H7 (cell line): ENCODE measurements at regions not wholly inside any gene's neighbourhood (a gene's known extent, or its start where the extent isn't known, plus 50 kb on each side); places are given as distances from the start of the nearest gene placed in this dataset.

Experiments used
- DNase-seq: peaks from one replicate; pipeline ENCODE4 v3.0.0; 2012
- H3K27me3 ChIP-seq: 2 replicates; pipeline ENCODE4 v1.6.0; 2011; ENCODE audit warnings: mild to moderate bottlenecking, low read length; ENCODE audit not compliant: control insufficient read depth, insufficient read depth
- H3K36me3 ChIP-seq: replicated peaks from 2 replicates; pipeline ENCODE4 v1.5.1; 2011; ENCODE audit warnings: low read length; ENCODE audit not compliant: control insufficient read depth, insufficient read depth
- H3K4me3 ChIP-seq: 2 replicates; pipeline ENCODE4 v1.5.1; 2011; ENCODE audit warnings: low read depth, mild to moderate bottlenecking, control low read depth, low read length, moderate library complexity; ENCODE audit not compliant: insufficient read depth

- Histone ChIP-seq H3K36me3 (no peaks in the 10 kb centered on the region), H3K27me3 (no peaks in the 10 kb centered on the region), H3K4me3 (no peak overlapping the region)
- no peak for DNase-seq
These were observed 316.8 kb downstream of the BRINP1 start for GRCh38 chr9:119052339-119053030.

DNA sequence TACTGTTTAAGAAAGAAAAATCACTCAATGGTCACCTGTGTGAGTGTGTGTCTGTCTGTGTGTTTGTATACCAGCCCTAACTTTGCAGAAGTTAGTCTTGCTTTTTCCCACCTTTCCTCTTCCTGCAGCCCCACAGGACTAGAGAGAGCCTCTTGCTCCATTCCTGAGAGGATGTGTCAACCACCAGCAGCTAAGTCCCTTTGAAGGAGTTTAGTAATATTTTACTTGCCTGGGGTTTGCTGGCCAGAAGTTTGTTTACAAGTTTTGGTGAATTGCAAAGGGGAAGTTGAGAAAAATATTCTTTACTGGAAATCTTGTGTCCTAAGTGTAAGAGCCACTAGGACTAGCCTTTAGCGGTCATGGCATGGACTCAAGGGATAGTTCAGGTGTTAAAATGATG, 316.2 kb downstream of the BRINP1 start:
- no peak for DNase-seq

GRCh38 chr9:119060629-119061385, 308.4 kb downstream of the BRINP1 start:
- no peaks in the 10 kb centered on the region for H3K36me3 ChIP-seq
- DNase-seq: no peak
- H3K4me3 ChIP-seq: no peak overlapping the region
- H3K27me3 ChIP-seq: no peaks in the 10 kb centered on the region

More for the DNA sequence above, 316.2 kb downstream of the BRINP1 start:
- Histone ChIP-seq H3K27me3 (no peaks in the 10 kb centered on the region), H3K4me3 (no peak overlapping the region), H3K36me3 (no peaks in the 10 kb centered on the region)

DNA sequence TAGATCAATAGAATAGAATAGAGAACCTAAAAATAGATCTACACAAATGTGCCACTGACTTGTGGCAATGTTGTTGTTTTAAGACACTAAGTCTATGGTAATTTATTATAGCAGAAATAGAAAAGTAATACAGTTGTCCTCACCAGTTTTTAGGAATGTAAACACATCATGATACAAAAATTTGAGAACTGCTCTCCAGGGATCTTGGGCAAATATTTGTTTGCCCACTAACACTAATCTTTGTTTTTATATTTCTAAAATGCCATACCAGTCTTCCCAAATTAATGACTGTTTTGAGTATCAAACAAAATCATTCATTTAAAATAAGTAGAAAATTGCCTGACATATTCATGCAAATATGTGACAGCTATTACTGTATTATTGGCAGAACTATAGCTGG, 297.6 kb downstream of the BRINP1 start:
- H3K4me3 ChIP-seq: no peak overlapping the region

GRCh38 chr9:119074017-119074416, 295.2 kb downstream of the BRINP1 start:
- Histone ChIP-seq H3K36me3 (no peaks in the 10 kb centered on the region), H3K4me3 (no peak overlapping the region), H3K27me3 (no peaks in the 10 kb centered on the region)
- no peak for DNase-seq

More for the DNA sequence above, 297.6 kb downstream of the BRINP1 start:
- Histone ChIP-seq H3K27me3 (no peaks in the 10 kb centered on the region), H3K36me3 (no peaks in the 10 kb centered on the region)
- DNase-seq: no peak

DNA sequence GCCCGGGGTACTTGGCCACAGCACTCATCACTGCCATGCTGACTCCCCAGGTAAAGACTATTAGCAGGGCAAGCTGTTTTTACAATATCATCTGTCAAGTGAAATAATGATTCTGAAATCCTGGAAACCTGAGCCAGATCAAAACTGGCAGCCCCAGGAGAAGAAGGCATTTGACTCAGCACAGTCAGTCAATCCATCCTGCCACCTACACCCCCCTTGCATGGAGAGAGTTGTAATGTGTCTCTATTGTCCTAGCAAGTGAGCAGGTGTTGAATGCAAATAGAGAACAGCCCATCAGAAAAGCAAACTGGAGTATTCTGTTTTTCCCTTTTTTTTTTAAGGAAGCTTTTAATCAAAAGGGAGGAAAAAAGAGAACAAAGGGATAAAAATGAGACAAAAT, 291.2 kb downstream of the BRINP1 start:
- H3K4me3 ChIP-seq: no peak overlapping the region
- H3K27me3 ChIP-seq: no peaks in the 10 kb centered on the region
- H3K36me3 ChIP-seq: no peaks in the 10 kb centered on the region
- no peak for DNase-seq

DNA sequence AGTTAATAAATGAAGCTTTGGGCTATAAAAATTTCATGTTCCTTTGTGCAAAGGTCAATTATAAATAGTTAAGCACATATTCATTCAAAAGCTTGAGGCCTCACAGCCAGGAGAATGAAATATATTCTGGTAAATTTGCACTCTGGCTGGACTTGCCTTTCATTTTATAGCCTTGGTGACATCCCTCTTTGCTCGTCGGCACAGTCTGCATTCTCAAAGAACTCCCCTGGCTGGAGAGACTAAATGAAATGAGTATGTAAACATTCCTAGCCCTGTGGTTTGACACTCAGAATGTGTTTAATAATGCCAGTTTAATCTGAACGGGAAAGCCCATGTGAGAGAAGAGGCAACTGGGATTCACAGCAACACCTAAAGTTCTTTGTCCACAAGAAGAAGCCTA, 285.6 kb downstream of the BRINP1 start:
- no peak for DNase-seq
- no peaks in the 10 kb centered on the region for H3K36me3 ChIP-seq
- H3K27me3 ChIP-seq: no peaks in the 10 kb centered on the region
- H3K4me3 ChIP-seq: no peak overlapping the region

DNA sequence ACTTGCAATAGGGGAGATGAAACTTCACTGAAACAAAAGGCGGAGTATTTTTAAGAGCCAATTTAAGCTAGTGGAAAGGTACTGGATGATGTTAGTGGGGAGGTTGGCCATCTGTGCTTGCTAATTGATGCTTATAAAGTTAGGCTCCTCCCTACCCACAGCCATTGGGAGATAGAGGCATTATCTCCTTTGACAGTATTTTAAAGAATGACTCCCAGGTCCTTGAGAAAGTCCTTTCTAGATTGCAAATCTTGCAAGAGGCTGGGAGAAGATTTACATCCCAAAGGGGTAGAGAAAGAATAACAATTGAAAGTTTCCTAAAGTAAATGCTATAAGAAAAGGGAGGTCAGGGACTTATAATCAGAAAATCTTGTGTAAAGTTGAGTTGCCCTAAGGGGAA, 282.6 kb downstream of the BRINP1 start:
- no peaks in the 10 kb centered on the region for H3K36me3 ChIP-seq
- no peaks in the 10 kb centered on the region for H3K27me3 ChIP-seq
- no peak overlapping the region for H3K4me3 ChIP-seq
- DNase-seq: peak; percentile 6

- H3K4me3 ChIP-seq: no peak overlapping the region
- no peaks in the 10 kb centered on the region for H3K27me3 ChIP-seq
- no peaks in the 10 kb centered on the region for H3K36me3 ChIP-seq
- no peak for DNase-seq
These were observed 281.2 kb downstream of the BRINP1 start for GRCh38 chr9:119088002-119088547.

- no peak for DNase-seq
- no peaks in the 10 kb centered on the region for H3K36me3 ChIP-seq
- no peak overlapping the region for H3K4me3 ChIP-seq
- H3K27me3 ChIP-seq: no peaks in the 10 kb centered on the region
These were observed 278.2 kb downstream of the BRINP1 start for GRCh38 chr9:119091074-119091473.

DNA sequence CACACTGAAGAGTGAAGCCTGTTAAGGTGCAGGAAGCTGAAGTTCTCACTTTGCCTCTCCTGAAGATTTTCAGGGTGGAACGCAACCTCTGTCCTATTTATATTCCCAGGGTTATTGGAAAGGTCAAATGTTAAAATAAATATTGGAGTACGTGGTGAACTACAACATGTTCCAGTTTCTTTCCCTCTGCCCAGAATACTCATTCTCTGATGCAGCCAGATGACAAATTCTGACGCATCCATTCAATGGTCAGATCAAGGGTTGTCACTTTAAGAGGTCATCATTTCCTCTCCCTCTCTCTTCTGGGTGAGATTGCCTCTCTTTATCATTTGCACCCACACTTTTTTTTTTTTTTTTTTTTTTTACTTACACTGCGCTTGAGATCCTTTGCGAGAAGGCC, 277.1 kb downstream of the BRINP1 start:
- no peak overlapping the region for H3K4me3 ChIP-seq
- H3K27me3 ChIP-seq: no peaks in the 10 kb centered on the region
- no peaks in the 10 kb centered on the region for H3K36me3 ChIP-seq
- no peak for DNase-seq

DNA sequence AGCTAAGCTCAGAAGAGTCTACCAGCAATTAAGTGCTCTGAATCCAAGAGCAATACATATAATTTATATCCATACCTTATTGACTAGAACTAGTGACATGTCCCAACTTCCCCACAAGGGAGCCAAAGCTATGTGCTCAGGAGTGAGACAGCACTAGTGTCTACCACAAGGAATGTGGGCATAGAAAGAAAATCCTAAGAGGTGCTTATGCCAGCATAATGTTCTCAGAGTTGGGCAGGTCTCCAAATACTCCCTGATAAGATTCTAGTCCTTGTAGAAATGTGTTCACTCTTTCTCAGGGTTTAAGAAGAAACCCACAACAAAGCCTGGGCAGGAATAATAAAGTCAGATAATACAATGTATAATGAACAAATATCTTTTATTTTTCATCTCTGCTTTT, 275.1 kb downstream of the BRINP1 start:
- Histone ChIP-seq H3K4me3 (no peak overlapping the region), H3K36me3 (no peaks in the 10 kb centered on the region), H3K27me3 (no peaks in the 10 kb centered on the region)
- no peak for DNase-seq

DNA sequence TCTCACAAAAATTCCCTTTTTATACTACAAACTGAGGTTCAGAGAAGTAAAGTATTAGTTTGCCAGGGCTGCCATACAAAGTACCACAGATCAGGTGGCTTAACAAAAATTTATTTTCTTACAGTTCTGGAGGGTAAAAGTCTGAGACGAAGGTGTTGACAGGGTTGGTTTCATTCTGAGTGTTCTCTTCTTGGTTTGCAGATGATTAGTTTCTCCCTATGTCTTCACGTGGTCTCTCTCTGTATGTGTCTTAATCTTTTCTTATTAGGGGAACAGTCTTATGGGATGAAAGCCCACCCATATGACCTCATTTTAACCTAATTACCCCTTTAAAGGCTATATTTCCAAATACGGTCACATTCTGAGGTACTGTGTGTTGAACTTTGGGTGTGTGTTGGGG, 274.2 kb downstream of the BRINP1 start:
- no peaks in the 10 kb centered on the region for H3K27me3 ChIP-seq
- no peak for DNase-seq
- no peak overlapping the region for H3K4me3 ChIP-seq
- H3K36me3 ChIP-seq: no peaks in the 10 kb centered on the region

DNA sequence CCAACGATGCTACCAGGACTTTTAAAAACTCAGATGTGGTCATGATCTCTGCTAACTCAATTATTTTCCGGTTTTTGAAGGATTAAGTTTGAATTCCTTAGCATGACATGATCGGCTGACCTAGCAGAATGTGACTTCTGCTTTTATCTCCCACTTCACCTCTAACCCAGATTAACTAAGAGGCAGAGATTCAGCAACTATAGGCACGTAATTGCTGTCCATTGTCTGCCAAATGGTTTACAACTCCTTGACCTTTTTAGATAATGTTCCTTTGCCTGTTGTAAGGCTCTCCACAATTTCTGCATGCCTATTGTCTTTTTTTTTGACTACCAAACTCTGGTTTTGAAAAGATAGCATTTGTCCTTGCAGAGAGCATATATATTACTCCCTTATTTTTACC, 268.2 kb downstream of the BRINP1 start:
- DNase-seq: no peak
- no peak overlapping the region for H3K4me3 ChIP-seq
- H3K27me3 ChIP-seq: no peaks in the 10 kb centered on the region
- H3K36me3 ChIP-seq: no peaks in the 10 kb centered on the region

GRCh38 chr9:119114681-119115080, 254.6 kb downstream of the BRINP1 start:
- Histone ChIP-seq H3K27me3 (no peaks in the 10 kb centered on the region), H3K36me3 (no peaks in the 10 kb centered on the region), H3K4me3 (no peak overlapping the region)
- DNase-seq: peak; percentile 35
